ENCODE measurements at regions not wholly inside any gene's neighbourhood (a gene's known extent, or its start where the extent isn't known, plus 50 kb on each side); places are given as distances from the start of the nearest gene placed in this dataset.
"Not testable (repeated sequence)": the region's sequence is repeated elsewhere in the genome, so short reads cannot be mapped to it uniquely, and the experiment has no call there.

DNA sequence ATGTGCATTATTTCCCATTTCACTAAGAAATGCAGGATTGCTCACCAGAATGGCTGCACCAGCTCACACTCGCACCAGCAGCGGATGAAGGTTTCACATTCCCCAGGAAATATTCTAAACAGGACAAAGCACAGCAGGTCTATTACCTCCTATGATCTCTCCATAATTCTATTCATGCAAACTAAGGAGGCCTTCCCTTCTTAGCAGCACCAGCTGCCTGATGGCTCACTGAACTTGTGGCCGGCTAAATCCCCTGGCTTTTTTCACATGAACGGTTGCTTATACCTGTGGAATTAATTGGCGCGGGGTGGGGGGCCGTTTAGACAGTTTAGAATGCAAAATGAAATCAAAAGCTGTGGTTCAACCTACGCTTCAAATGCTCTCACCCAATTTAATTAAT lies 73.5 kb upstream of the SRD5A3 start:
- TF ChIP-seq, protein P1, sequence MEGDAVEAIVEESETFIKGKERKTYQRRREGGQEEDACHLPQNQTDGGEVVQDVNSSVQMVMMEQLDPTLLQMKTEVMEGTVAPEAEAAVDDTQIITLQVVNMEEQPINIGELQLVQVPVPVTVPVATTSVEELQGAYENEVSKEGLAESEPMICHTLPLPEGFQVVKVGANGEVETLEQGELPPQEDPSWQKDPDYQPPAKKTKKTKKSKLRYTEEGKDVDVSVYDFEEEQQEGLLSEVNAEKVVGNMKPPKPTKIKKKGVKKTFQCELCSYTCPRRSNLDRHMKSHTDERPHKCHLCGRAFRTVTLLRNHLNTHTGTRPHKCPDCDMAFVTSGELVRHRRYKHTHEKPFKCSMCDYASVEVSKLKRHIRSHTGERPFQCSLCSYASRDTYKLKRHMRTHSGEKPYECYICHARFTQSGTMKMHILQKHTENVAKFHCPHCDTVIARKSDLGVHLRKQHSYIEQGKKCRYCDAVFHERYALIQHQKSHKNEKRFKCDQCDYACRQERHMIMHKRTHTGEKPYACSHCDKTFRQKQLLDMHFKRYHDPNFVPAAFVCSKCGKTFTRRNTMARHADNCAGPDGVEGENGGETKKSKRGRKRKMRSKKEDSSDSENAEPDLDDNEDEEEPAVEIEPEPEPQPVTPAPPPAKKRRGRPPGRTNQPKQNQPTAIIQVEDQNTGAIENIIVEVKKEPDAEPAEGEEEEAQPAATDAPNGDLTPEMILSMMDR (IDR thresholded peaks at IDR 0.05; ENCODE audit: insufficient read depth, low read depth, low read length), result no peak
- no peak for TF ChIP-seq EZH2 (IDR thresholded peaks at IDR 0.05; ENCODE audit: insufficient read depth, low read length)
- Histone ChIP-seq H3K27ac (ENCODE audit: low read depth, low read length) (no peak overlapping the region), H3K27me3 (ENCODE audit: insufficient read depth, low read length) (peaks cover 7% of the 10 kb centered on the region), H3K4me2 (ENCODE audit: low read length) (no peak overlapping the region), H4K20me1 (ENCODE audit: insufficient read depth, low read length) (no peaks in the 10 kb centered on the region), H3K79me2 (ENCODE audit: insufficient read depth, low read length) (no peaks in the 10 kb centered on the region), H3K4me1 (ENCODE audit: insufficient read depth, low read length) (no peaks in the 10 kb centered on the region), H2AFZ (ENCODE audit: low read depth, low read length) (no peak overlapping the region), H3K9ac (ENCODE audit: low read length) (no peak overlapping the region), H3K4me3 (ENCODE audit: insufficient read depth, low read depth, low read length) (no peak overlapping the region), H3K9me3 (ENCODE audit: insufficient read depth, low read depth, low read length) (no peaks in the 10 kb centered on the region), H3K36me3 (ENCODE audit: insufficient read depth, low read length) (no peaks in the 10 kb centered on the region)
- no peak for FAIRE-seq
- peaks cover 5% of the 10 kb centered on the region for H3K9me3 Mint-ChIP-seq (ENCODE audit: unreplicated experiment)
- DNase-seq (ENCODE audit: low read depth), result no peak
- H3K4me3 Mint-ChIP-seq (ENCODE audit: unreplicated experiment), result no peak overlapping the region
- peaks cover 4% of the 10 kb centered on the region for H3K4me1 Mint-ChIP-seq (ENCODE audit: low read depth, unreplicated experiment)
- H3K36me3 Mint-ChIP-seq (ENCODE audit: low read depth, unreplicated experiment), result no peaks in the 10 kb centered on the region
- no peak overlapping the region for H3K27ac Mint-ChIP-seq (ENCODE audit: unreplicated experiment)
- peaks cover 6% of the 10 kb centered on the region for H3K27me3 Mint-ChIP-seq (ENCODE audit: low read depth, unreplicated experiment)

DNA sequence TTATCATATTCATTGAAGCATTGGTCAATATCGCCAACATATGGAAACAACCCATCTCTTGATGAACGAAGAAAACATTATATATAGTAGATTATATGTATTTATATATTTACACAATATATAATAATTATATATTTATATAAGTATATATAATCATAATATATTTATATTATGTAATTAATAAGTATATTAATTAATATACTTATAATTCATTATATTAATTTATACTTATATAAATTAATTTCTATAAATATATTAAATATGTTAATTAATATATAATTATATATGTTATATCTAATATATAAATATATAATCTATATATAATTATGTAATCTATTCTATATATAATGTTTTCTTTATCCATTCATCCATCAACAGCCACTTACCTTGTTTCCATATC lies 69.0 kb upstream of the SRD5A3 start:
- H3K36me3 ChIP-seq (ENCODE audit: insufficient read depth, low read length), result no peaks in the 10 kb centered on the region
- no peaks in the 10 kb centered on the region for H3K79me2 ChIP-seq (ENCODE audit: insufficient read depth, low read length)
- peaks cover 4% of the 10 kb centered on the region for H3K4me1 Mint-ChIP-seq (ENCODE audit: low read depth, unreplicated experiment)
- H3K9me3 Mint-ChIP-seq (ENCODE audit: unreplicated experiment), result peaks cover 11% of the 10 kb centered on the region
- peaks cover 8% of the 10 kb centered on the region for H3K27me3 Mint-ChIP-seq (ENCODE audit: low read depth, unreplicated experiment)
- no peaks in the 10 kb centered on the region for H3K9me3 ChIP-seq (ENCODE audit: insufficient read depth, low read depth, low read length)
- no peak overlapping the region for H3K4me2 ChIP-seq (ENCODE audit: low read length)
- H3K4me3 ChIP-seq (ENCODE audit: insufficient read depth, low read depth, low read length), result no peak overlapping the region
- FAIRE-seq (no peak), DNase-seq (ENCODE audit: low read depth) (no peak)
- H3K36me3 Mint-ChIP-seq (ENCODE audit: low read depth, unreplicated experiment), result peaks cover 2% of the 10 kb centered on the region
- H4K20me1 ChIP-seq (ENCODE audit: insufficient read depth, low read length), result no peaks in the 10 kb centered on the region
- no peak overlapping the region for H3K27ac Mint-ChIP-seq (ENCODE audit: unreplicated experiment)
- H3K9ac ChIP-seq (ENCODE audit: low read length), result no peak overlapping the region
- peaks cover 7% of the 10 kb centered on the region for H3K27me3 ChIP-seq (ENCODE audit: insufficient read depth, low read length)
- H3K4me3 Mint-ChIP-seq (ENCODE audit: unreplicated experiment), result no peak overlapping the region
- no peaks in the 10 kb centered on the region for H3K4me1 ChIP-seq (ENCODE audit: insufficient read depth, low read length)
- H2AFZ ChIP-seq (ENCODE audit: low read depth, low read length), result no peak overlapping the region
- TF ChIP-seq, protein P1 (IDR thresholded peaks at IDR 0.05; ENCODE audit: insufficient read depth, low read depth, low read length), result no peak
- TF ChIP-seq EZH2 (IDR thresholded peaks at IDR 0.05; ENCODE audit: insufficient read depth, low read length), result no peak
- no peak overlapping the region for H3K27ac ChIP-seq (ENCODE audit: low read depth, low read length)

DNA sequence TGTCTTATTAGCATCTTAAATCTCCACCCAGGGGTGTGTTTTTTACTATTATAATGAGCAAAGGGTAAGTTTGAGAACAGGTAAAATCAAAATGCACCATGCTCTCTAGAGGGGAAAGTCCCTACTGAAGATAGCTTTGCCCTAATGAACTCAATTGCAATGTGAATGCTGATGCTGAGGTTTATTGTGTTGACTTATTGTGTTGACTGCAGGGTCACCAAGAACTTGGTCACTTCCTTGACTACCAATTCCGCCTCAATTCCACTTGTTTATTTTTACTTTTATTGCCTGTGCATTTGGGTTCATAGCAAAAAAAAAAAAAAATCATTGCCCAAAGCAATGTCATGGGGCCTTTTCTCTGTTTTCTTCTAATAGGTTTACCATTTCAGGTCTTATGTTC lies 67.7 kb upstream of the SRD5A3 start:
- peaks cover 7% of the 10 kb centered on the region for H3K27me3 ChIP-seq (ENCODE audit: insufficient read depth, low read length)
- H3K4me2 ChIP-seq (ENCODE audit: low read length), result no peak overlapping the region
- no peak for TF ChIP-seq EZH2 (IDR thresholded peaks at IDR 0.05; ENCODE audit: insufficient read depth, low read length)
- TF ChIP-seq, protein P1 (IDR thresholded peaks at IDR 0.05; ENCODE audit: insufficient read depth, low read depth, low read length), result no peak
- no peaks in the 10 kb centered on the region for H3K4me1 ChIP-seq (ENCODE audit: insufficient read depth, low read length)
- DNase-seq (ENCODE audit: low read depth) (no peak), FAIRE-seq (no peak)
- Mint-ChIP-seq H3K27ac (ENCODE audit: unreplicated experiment) (no peak overlapping the region), H3K4me1 (ENCODE audit: low read depth, unreplicated experiment) (no peaks in the 10 kb centered on the region), H3K36me3 (ENCODE audit: low read depth, unreplicated experiment) (peaks cover 2% of the 10 kb centered on the region), H3K27me3 (ENCODE audit: low read depth, unreplicated experiment) (peaks cover 8% of the 10 kb centered on the region), H3K4me3 (ENCODE audit: unreplicated experiment) (no peak overlapping the region), H3K9me3 (ENCODE audit: unreplicated experiment) (peaks cover 15% of the 10 kb centered on the region)
- H4K20me1 ChIP-seq (ENCODE audit: insufficient read depth, low read length), result no peaks in the 10 kb centered on the region
- H3K4me3 ChIP-seq (ENCODE audit: insufficient read depth, low read depth, low read length), result no peak overlapping the region
- H3K27ac ChIP-seq (ENCODE audit: low read depth, low read length), result no peak overlapping the region
- H3K9me3 ChIP-seq (ENCODE audit: insufficient read depth, low read depth, low read length), result no peaks in the 10 kb centered on the region
- H3K79me2 ChIP-seq (ENCODE audit: insufficient read depth, low read length), result no peaks in the 10 kb centered on the region
- no peak overlapping the region for H2AFZ ChIP-seq (ENCODE audit: low read depth, low read length)
- H3K36me3 ChIP-seq (ENCODE audit: insufficient read depth, low read length), result no peaks in the 10 kb centered on the region
- no peak overlapping the region for H3K9ac ChIP-seq (ENCODE audit: low read length)

DNA sequence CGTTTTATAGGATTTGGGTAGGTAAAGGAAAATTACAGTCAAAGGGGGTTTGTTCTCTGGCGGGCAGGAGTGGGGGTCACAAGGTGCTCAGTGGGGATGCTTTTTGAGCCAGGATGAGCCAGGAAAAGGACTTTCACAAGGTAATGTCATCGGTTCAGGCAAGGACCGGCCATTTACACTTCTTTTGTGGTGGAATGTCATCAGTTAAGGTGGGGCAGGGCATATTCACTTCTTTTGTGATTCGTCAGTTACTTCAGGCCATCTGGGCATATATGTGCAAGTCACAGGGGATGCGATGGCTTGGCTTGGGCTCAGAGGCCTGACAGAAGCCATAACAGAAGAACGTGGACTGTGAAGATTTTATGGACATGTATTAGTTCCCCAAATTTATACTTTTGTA lies 65.6 kb upstream of the SRD5A3 start:
- not testable (repeated sequence) for H3K4me1 ChIP-seq (ENCODE audit: insufficient read depth, low read length); H3K4me3 ChIP-seq (ENCODE audit: insufficient read depth, low read depth, low read length); H4K20me1 ChIP-seq (ENCODE audit: insufficient read depth, low read length); H3K9ac ChIP-seq (ENCODE audit: low read length); H3K36me3 ChIP-seq (ENCODE audit: insufficient read depth, low read length); H3K36me3 Mint-ChIP-seq (ENCODE audit: low read depth, unreplicated experiment); DNase-seq (ENCODE audit: low read depth); H3K9me3 ChIP-seq (ENCODE audit: insufficient read depth, low read depth, low read length); H3K27me3 Mint-ChIP-seq (ENCODE audit: low read depth, unreplicated experiment); H2AFZ ChIP-seq (ENCODE audit: low read depth, low read length); H3K4me3 Mint-ChIP-seq (ENCODE audit: unreplicated experiment); FAIRE-seq; H3K27me3 ChIP-seq (ENCODE audit: insufficient read depth, low read length); H3K27ac ChIP-seq (ENCODE audit: low read depth, low read length); H3K79me2 ChIP-seq (ENCODE audit: insufficient read depth, low read length); H3K4me1 Mint-ChIP-seq (ENCODE audit: low read depth, unreplicated experiment); H3K4me2 ChIP-seq (ENCODE audit: low read length)
- peaks cover 31% of the 10 kb centered on the region for H3K9me3 Mint-ChIP-seq (ENCODE audit: unreplicated experiment)
- peak overlapping the region; percentile 58 for H3K27ac Mint-ChIP-seq (ENCODE audit: unreplicated experiment)

Measured in astrocyte (in vitro differentiated cells and primary cell).